ENCODE measurements at regions not wholly inside any gene's neighbourhood (a gene's known extent, or its start where the extent isn't known, plus 50 kb on each side); places are given as distances from the start of the nearest gene placed in this dataset.

- TF ChIP-seq REST (IDR thresholded peaks at IDR 0.05; ENCODE audit: low read depth) (no peak), CREB1 (IDR thresholded peaks at IDR 0.05; ENCODE audit: low read depth) (no peak), MAX (IDR thresholded peaks at IDR 0.05) (no peak), NFIC (IDR thresholded peaks at IDR 0.05) (no peak)
Observed at GRCh38 chr14:46215801-46216200, 435.8 kb downstream of the RPL10L start.

- TF ChIP-seq NFIC (IDR thresholded peaks at IDR 0.05) (no peak), EP300 (IDR thresholded peaks at IDR 0.05; ENCODE audit: borderline replicate concordance) (no peak), TCF12 (IDR thresholded peaks at IDR 0.05; ENCODE audit: low read depth) (no peak), FOXM1 (IDR thresholded peaks at IDR 0.05; ENCODE audit: borderline replicate concordance, low read depth) (no peak), MAX (IDR thresholded peaks at IDR 0.05) (no peak)
Observed at GRCh38 chr14:46198676-46199075, 452.9 kb downstream of the RPL10L start.

- TF ChIP-seq TAF1 (IDR thresholded peaks at IDR 0.05; ENCODE audit: low read depth) (no peak), CREB1 (IDR thresholded peaks at IDR 0.05; ENCODE audit: low read depth) (no peak)
Observed at GRCh38 chr14:46197856-46198255, 453.7 kb downstream of the RPL10L start.
